ENCODE measurements at regions not wholly inside any gene's neighbourhood (a gene's known extent, or its start where the extent isn't known, plus 50 kb on each side); places are given as distances from the start of the nearest gene placed in this dataset.

DNA sequence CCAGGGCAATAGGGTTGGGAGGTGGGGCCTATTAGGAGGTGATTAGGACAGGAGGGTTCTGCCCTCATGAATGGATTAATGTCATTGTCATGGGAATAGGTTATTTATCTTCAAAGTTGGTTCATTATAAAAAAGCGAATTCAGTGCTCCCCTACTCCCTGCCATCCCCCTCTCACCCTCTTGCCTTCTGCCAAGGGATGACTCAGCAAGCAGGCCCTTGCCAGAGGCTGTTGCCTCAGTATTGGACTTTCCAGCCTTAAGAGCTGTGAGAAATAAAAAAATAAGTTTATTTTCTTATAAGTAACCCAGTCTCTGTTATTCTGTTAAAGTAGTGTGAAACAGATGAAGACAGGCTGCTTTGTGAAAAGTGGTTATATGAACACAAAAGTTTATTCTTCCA lies 381.1 kb upstream of the ZFP64 start:
- TF ChIP-seq CTCF (IDR thresholded peaks at IDR 0.05), result no peak
- no peak for TF ChIP-seq EZH2phosphoT487 (IDR thresholded peaks at IDR 0.05)
